Mesodermal cell (in vitro differentiated cells): ENCODE measurements at regions not wholly inside any gene's neighbourhood (a gene's known extent, or its start where the extent isn't known, plus 50 kb on each side); places are given as distances from the start of the nearest gene placed in this dataset.
"Not testable (repeated sequence)": the region's sequence is repeated elsewhere in the genome, so short reads cannot be mapped to it uniquely, and the experiment has no call there.

Experiments used
- H3K27ac ChIP-seq: 2 replicates; pipeline ENCODE4 v1.7.0; 2013; ENCODE audit warnings: mild to moderate bottlenecking, low read depth, low read length, moderate library complexity; ENCODE audit not compliant: severe bottlenecking
- H3K36me3 ChIP-seq: 2 replicates; pipeline ENCODE4 v1.7.1; 2013; ENCODE audit warnings: mild to moderate bottlenecking, low read length, moderate library complexity; ENCODE audit not compliant: control insufficient read depth, insufficient read depth
- H3K4me1 ChIP-seq: one replicate; pipeline ENCODE4 v1.7.1; 2013; ENCODE audit warnings: mild to moderate bottlenecking, low read length; ENCODE audit not compliant: insufficient read depth, control insufficient read depth, poor library complexity, severe bottlenecking
- H3K4me3 ChIP-seq: 2 replicates; pipeline ENCODE4 v1.7.0; 2013; ENCODE audit warnings: low read length, control low read depth, mild to moderate bottlenecking; ENCODE audit not compliant: insufficient read depth, poor library complexity, severe bottlenecking; ENCODE audit errors: extremely low read depth
- H3K9me3 ChIP-seq: 2 replicates; pipeline ENCODE4 v1.7.1; 2013; ENCODE audit warnings: mild to moderate bottlenecking, low read length, moderate library complexity; ENCODE audit not compliant: control insufficient read depth
- WGBS, 2 experiments: methylation state at CpG; one replicate each; pipeline ENCODE4 v1.1.5; 2013; ENCODE audit warnings: missing lambda C conversion rate in 2 of 2; ENCODE audit not compliant: insufficient coverage in 2 of 2; 5-methylcytosine and 5-hydroxymethylcytosine counted together

- H3K9me3 ChIP-seq, result no peaks in the 10 kb centered on the region
- no peak overlapping the region for H3K4me3 ChIP-seq
- no peak overlapping the region for H3K27ac ChIP-seq
- H3K36me3 ChIP-seq, result no peaks in the 10 kb centered on the region
- H3K4me1 ChIP-seq, result peaks cover 3% of the 10 kb centered on the region
- WGBS, 2 experiments, result 82 to 83% methylated on average over 1 of the region's 2 CpGs
These were observed 110.2 kb downstream of the FZD1 start for GRCh38 chr7:91374321-91374989.

- H3K4me3 ChIP-seq, result no peak overlapping the region
- H3K36me3 ChIP-seq, result no peaks in the 10 kb centered on the region
- peaks cover 3% of the 10 kb centered on the region for H3K4me1 ChIP-seq
- WGBS, 2 experiments, result 71 to 89% methylated on average over 1 of the region's 2 CpGs
- H3K27ac ChIP-seq, result no peak overlapping the region
- no peaks in the 10 kb centered on the region for H3K9me3 ChIP-seq
These were observed 111.1 kb downstream of the FZD1 start for GRCh38 chr7:91375378-91375777.

GRCh38 chr7:91378131-91378530, 113.9 kb downstream of the FZD1 start:
- H3K9me3 ChIP-seq, result no peaks in the 10 kb centered on the region
- H3K27ac ChIP-seq, result no peak overlapping the region
- no peaks in the 10 kb centered on the region for H3K36me3 ChIP-seq
- H3K4me3 ChIP-seq, result no peak overlapping the region
- WGBS, 2 experiments, result 90 to 100% methylated on average over 1 to 2 of the region's 2 CpGs
- H3K4me1 ChIP-seq, result peaks cover 3% of the 10 kb centered on the region

GRCh38 chr7:91379236-91379635, 115.0 kb downstream of the FZD1 start:
- H3K27ac ChIP-seq, result no peak overlapping the region
- 52 to 85% methylated on average over 2 of the region's 2 CpGs for WGBS, 2 experiments
- H3K4me1 ChIP-seq, result peaks cover 3% of the 10 kb centered on the region
- no peak overlapping the region for H3K4me3 ChIP-seq
- H3K9me3 ChIP-seq, result no peaks in the 10 kb centered on the region
- no peaks in the 10 kb centered on the region for H3K36me3 ChIP-seq

GRCh38 chr7:91379991-91380390, 115.8 kb downstream of the FZD1 start:
- Histone ChIP-seq H3K36me3 (no peaks in the 10 kb centered on the region), H3K4me3 (no peak overlapping the region), H3K27ac (no peak overlapping the region), H3K9me3 (no peaks in the 10 kb centered on the region), H3K4me1 (peaks cover 3% of the 10 kb centered on the region)
- 80% methylated on average over 1 of the region's 2 CpGs; no CpG with 5 or more reads in 1 of the 2 experiments for WGBS, 2 experiments

- 90 to 93% methylated on average over 7 of the region's 7 CpGs for WGBS, 2 experiments
- Histone ChIP-seq H3K27ac (no peak overlapping the region), H3K36me3 (no peaks in the 10 kb centered on the region), H3K4me3 (no peak overlapping the region), H3K9me3 (no peaks in the 10 kb centered on the region), H3K4me1 (no peaks in the 10 kb centered on the region)
These were observed 119.0 kb downstream of the FZD1 start for GRCh38 chr7:91383053-91383904.

GRCh38 chr7:91383905-91384274, 119.7 kb downstream of the FZD1 start:
- H3K4me1 ChIP-seq, result no peaks in the 10 kb centered on the region

GRCh38 chr7:91394757-91395156, 130.5 kb downstream of the FZD1 start:
- not testable (repeated sequence) for H3K9me3 ChIP-seq, H3K27ac ChIP-seq, H3K36me3 ChIP-seq, H3K4me1 ChIP-seq, H3K4me3 ChIP-seq
- no CpG with 5 or more reads among the region's 7 CpGs for WGBS, 2 experiments

More at GRCh38 chr7:91383905-91384274, 119.7 kb downstream of the FZD1 start:
- Histone ChIP-seq H3K9me3 (no peaks in the 10 kb centered on the region), H3K4me3 (no peak overlapping the region), H3K27ac (no peak overlapping the region), H3K36me3 (no peaks in the 10 kb centered on the region)

- not testable (repeated sequence) for H3K9me3 ChIP-seq, H3K36me3 ChIP-seq, H3K4me3 ChIP-seq, H3K27ac ChIP-seq, H3K4me1 ChIP-seq
- 92 to 95% methylated on average over 4 to 5 of the region's 10 CpGs for WGBS, 2 experiments
These were observed 131.1 kb downstream of the FZD1 start for GRCh38 chr7:91395313-91395712.

GRCh38 chr7:91397096-91397495, 132.9 kb downstream of the FZD1 start:
- H3K4me3 ChIP-seq, result no peak overlapping the region
- H3K27ac ChIP-seq, result no peak overlapping the region
- H3K36me3 ChIP-seq, result no peaks in the 10 kb centered on the region
- H3K9me3 ChIP-seq, result no peaks in the 10 kb centered on the region
- WGBS, 2 experiments, result no CpG with 5 or more reads among the region's 2 CpGs
- H3K4me1 ChIP-seq, result no peaks in the 10 kb centered on the region

GRCh38 chr7:91397612-91398011, 133.4 kb downstream of the FZD1 start:
- H3K27ac ChIP-seq, result no peak overlapping the region
- 54 to 76% methylated on average over 2 of the region's 2 CpGs for WGBS, 2 experiments
- H3K9me3 ChIP-seq, result no peaks in the 10 kb centered on the region
- no peaks in the 10 kb centered on the region for H3K4me1 ChIP-seq
- H3K36me3 ChIP-seq, result no peaks in the 10 kb centered on the region
- no peak overlapping the region for H3K4me3 ChIP-seq
